Kidney epithelial cell (primary cell): ENCODE measurements at regions not wholly inside any gene's neighbourhood (a gene's known extent, or its start where the extent isn't known, plus 50 kb on each side); places are given as distances from the start of the nearest gene placed in this dataset.
"Not testable (repeated sequence)": the region's sequence is repeated elsewhere in the genome, so short reads cannot be mapped to it uniquely, and the experiment has no call there.

Source experiments
- DNase-seq: peaks from one replicate; pipeline ENCODE4 v3.0.0-alpha.2; 2010; ENCODE audit warnings: low read depth
- H3K27me3 ChIP-seq: 2 replicates; pipeline ENCODE4 v1.6.0; 2011; ENCODE audit warnings: low read length; ENCODE audit not compliant: control insufficient read depth, insufficient read depth
- H3K36me3 ChIP-seq: 2 replicates; pipeline ENCODE4 v1.5.1; 2011; ENCODE audit warnings: low read length; ENCODE audit not compliant: control insufficient read depth, insufficient read depth
- H3K4me3 ChIP-seq: 2 replicates; pipeline ENCODE4 v1.5.1; 2011; ENCODE audit warnings: low read depth, mild to moderate bottlenecking, control low read depth, low read length
- TF ChIP-seq, protein P1 (sequence below): IDR thresholded peaks from 2 replicates; pipeline ENCODE4 v1.5.1; 2011; ENCODE audit warnings: mild to moderate bottlenecking, moderate library complexity, low read length, control low read depth, inconsistent platforms; ENCODE audit not compliant: insufficient read depth, poor library complexity, severe bottlenecking

- Histone ChIP-seq H3K4me3 (no peak overlapping the region), H3K27me3 (peaks cover 2% of the 10 kb centered on the region), H3K36me3 (no peaks in the 10 kb centered on the region)
- TF ChIP-seq, protein P1, sequence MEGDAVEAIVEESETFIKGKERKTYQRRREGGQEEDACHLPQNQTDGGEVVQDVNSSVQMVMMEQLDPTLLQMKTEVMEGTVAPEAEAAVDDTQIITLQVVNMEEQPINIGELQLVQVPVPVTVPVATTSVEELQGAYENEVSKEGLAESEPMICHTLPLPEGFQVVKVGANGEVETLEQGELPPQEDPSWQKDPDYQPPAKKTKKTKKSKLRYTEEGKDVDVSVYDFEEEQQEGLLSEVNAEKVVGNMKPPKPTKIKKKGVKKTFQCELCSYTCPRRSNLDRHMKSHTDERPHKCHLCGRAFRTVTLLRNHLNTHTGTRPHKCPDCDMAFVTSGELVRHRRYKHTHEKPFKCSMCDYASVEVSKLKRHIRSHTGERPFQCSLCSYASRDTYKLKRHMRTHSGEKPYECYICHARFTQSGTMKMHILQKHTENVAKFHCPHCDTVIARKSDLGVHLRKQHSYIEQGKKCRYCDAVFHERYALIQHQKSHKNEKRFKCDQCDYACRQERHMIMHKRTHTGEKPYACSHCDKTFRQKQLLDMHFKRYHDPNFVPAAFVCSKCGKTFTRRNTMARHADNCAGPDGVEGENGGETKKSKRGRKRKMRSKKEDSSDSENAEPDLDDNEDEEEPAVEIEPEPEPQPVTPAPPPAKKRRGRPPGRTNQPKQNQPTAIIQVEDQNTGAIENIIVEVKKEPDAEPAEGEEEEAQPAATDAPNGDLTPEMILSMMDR: no peak
- no peak for DNase-seq
Observed at GRCh38 chr2:8332646-8333045, 349.2 kb upstream of the ID2 start.

DNA sequence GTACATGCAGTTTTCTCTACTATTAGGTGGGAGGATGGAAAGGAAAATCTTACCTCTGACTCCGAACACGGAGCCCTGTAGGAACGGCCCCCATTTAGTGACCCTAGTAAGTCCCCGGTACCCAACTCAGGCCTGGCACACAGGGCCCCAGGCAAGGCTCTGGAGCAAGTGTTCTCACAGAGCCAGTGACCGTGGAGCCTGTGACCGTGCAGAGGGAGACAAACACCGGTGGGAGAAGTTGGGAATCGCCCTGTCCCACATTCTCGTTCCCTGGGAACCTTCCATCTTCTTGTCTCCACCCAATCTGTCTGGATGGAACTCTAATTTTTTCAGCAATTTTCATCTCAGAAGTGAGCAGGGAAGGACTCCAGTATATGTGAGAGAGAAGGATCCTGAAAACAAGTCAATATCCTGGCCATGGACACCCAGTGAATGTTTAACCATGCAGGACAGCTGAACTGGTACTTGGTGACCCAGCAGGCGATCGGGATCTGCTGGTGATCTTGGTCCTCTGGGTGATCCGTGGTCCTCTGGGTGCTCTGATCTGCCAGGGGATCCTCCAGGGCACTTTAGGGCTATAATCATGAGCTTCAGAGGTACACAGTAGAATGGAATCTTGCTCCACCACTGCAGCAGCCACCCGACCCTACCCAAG is 348.6 kb upstream of the ID2 start:
- TF ChIP-seq, protein P1: no peak
- no peak for DNase-seq
- no peak overlapping the region for H3K4me3 ChIP-seq
- H3K27me3 ChIP-seq: peaks cover 2% of the 10 kb centered on the region
- no peaks in the 10 kb centered on the region for H3K36me3 ChIP-seq

DNA sequence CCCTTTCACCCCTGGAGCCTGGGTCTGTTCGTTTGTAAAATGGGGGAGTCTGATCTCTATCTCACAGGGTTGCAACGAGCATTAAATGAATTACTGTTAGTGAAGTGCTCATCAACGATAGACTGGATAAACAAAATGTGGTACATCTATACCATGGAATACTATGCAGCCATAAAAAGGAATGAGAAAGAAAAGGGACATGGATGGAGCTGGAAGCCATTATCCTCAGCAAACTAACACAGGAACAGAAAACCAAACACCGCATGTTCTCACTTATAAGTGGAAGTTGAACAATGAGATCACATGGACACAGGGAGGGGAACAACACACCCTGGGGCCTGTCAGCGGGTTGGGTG is 348.0 kb upstream of the ID2 start:
- H3K4me3 ChIP-seq, H3K27me3 ChIP-seq, H3K36me3 ChIP-seq, DNase-seq: not testable (repeated sequence)

- DNase-seq: no peak
- H3K36me3 ChIP-seq: no peaks in the 10 kb centered on the region
- no peak overlapping the region for H3K4me3 ChIP-seq
- TF ChIP-seq, protein P1: no peak
- H3K27me3 ChIP-seq: peaks cover 2% of the 10 kb centered on the region
Observed at GRCh38 chr2:8334866-8335325, 347.0 kb upstream of the ID2 start.

DNA sequence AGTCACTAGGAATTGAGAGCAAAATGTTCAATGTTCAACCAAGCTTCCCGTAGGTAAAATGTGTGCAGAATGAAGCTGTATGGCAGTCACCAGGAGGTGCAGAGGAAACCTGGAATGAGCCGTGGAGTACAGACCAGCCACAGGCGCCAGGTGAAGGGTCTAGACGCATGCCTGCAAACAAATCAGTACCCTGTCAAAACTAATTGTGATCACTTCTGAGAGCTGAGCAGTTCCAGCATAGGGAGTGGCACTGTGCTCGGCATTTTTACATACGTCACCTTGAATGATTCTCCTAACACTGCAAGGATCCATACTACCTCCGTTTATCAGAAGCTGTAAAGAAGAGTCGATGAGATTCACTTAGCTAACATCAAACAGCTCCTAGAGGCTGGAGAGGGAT is 346.1 kb upstream of the ID2 start:
- DNase-seq: no peak
- TF ChIP-seq, protein P1: no peak
- Histone ChIP-seq H3K36me3 (no peaks in the 10 kb centered on the region), H3K27me3 (peaks cover 2% of the 10 kb centered on the region), H3K4me3 (no peak overlapping the region)

DNA sequence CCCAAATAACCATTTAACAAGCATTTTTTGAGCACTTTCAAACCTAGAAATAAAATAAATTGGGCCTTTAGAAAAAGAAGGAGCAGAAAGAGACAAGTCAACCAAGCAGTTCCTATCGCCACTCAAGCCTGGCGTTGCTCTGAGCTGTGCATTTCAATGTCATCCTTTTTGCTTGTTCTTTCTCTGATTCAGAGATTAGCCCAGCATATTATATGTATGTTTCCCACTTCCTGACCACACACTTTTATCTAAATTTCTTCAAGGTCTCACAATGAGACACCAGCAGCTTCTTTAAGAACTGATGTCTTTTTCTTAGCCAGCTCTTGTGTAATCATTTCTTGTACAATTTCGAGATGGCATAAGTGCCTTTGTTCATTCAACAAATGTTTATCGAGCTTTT is 344.5 kb upstream of the ID2 start:
- no peak overlapping the region for H3K4me3 ChIP-seq
- TF ChIP-seq, protein P1: no peak
- DNase-seq: no peak
- peaks cover 2% of the 10 kb centered on the region for H3K27me3 ChIP-seq
- no peaks in the 10 kb centered on the region for H3K36me3 ChIP-seq
